Fibroblast of gingiva (primary cell): ENCODE measurements at regions not wholly inside any gene's neighbourhood (a gene's known extent, or its start where the extent isn't known, plus 50 kb on each side); places are given as distances from the start of the nearest gene placed in this dataset.
"Not testable (repeated sequence)": the region's sequence is repeated elsewhere in the genome, so short reads cannot be mapped to it uniquely, and the experiment has no call there.

Source experiments
- DNase-seq: peaks from one replicate; pipeline ENCODE4 v3.0.0-alpha.2; 2011; ENCODE audit warnings: low read depth

DNA sequence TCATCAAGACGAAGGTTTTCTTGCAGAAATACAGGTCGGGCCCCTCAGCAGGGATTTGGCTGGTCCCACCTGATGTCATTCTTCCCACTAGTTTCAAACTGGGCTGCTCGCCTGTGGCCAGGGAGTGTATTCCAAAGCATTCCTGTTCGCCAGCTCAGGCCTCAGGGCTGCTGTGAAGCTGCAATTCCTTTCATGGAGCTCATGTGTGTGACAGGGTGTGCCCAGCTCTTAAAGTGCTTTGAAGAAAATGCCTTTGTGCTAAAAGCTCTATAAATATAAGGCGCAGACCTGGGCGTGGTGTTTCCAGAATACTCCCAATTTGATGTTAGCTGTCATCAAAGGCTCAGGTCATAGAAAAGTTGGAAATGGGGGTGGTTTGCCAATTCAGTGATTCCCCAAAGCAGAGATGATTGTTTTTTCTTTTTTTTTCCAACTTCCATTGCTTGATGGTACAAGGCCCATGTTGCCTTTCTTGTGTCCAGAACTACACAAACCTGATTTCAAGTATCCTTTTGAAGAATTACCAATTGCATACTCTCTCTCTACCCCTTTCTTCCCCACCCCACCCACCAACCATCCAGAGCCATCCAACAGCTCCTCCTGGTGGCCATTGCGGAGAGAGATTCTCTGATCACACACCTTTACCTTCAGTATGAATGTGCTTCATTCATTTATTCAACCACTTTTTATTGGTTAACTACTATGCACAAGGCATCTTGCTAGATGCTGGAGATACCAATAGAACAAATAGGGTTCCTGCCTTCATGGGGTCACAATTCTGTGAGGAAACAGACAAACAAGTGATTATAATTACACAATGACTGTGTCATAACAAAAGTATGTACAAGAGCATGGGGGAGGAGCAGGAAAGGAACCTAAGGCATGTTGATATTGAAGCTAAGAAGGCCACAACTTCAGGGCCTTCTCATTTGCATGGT lies 297.3 kb upstream of the LYZL1 start:
- no peak for DNase-seq

DNA sequence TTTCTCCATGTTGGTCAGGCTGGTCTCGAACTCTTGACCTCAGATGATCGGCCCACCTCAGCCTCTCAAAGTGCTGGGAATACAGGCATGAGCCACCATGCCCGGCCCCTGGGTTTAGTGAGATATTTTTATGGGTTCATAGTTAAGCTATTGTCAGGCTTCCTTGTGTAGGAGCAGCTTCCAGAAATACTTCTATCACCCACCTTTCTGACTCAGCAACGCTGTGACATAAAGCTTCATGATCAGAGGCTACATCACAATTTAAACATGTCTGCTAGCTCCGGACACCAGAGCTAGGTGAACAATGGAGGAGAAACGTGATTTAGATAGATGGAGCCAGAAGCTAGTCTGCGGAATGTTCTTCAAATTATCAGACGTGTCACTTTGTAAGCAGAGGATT lies 295.8 kb upstream of the LYZL1 start:
- no peak for DNase-seq

DNA sequence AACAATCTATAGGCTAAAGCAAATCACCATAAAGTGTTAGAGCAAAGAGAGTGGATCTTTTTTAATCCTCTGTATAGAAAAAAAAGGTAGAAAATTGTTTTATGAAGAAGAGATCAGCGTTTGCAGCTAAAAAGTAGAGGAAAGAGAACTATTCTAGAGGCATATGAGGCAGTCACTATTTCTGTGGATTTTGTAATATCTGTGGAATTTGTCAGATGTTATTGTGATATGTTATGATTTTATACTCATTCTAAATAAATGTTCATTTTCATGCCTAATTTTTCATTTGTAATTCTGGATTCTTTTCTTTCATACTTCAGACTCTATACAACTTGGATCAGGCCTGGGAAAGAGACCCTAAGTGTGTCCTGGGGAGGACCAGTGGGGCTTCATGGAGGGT lies 295.0 kb upstream of the LYZL1 start:
- no peak for DNase-seq

- not testable (repeated sequence) for DNase-seq
These were observed 294.1 kb upstream of the LYZL1 start for GRCh38 chr10:28994802-28995201.

- no peak for DNase-seq
These were observed 293.4 kb upstream of the LYZL1 start for GRCh38 chr10:28995497-28995896.

GRCh38 chr10:28996345-28996744 lies 292.5 kb upstream of the LYZL1 start:
- no peak for DNase-seq

DNA sequence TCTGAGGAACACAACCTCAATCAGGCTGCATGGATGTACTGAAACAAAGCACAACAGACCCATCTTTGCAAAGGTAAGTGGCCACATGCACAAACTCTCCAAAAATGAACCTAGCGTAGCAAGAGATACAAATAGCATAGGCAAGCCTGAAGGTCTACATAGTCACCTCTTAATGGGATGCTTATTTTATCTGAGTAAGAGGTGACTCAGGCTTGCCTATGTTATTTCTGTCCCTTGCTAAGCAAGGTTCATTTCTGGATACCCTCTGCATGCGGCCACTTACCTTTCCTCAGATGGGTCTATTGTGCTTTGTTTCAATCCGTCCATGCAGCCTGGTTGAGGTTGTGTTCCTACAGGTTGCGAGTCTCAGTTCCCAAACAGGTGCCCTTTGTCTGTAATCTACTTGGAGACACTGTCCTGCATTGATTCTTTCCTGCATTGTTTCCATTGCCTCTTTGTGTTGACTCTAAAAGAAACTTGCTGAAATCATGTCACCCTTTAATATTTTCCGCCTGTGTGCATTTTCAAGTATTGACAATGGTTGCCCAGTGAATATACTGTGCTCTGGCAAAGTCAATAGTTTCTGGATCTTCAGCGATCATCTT lies 291.8 kb upstream of the LYZL1 start:
- no peak for DNase-seq

- DNase-seq = no peak
These were observed 291.1 kb upstream of the LYZL1 start for GRCh38 chr10:28997734-28998133.

DNA sequence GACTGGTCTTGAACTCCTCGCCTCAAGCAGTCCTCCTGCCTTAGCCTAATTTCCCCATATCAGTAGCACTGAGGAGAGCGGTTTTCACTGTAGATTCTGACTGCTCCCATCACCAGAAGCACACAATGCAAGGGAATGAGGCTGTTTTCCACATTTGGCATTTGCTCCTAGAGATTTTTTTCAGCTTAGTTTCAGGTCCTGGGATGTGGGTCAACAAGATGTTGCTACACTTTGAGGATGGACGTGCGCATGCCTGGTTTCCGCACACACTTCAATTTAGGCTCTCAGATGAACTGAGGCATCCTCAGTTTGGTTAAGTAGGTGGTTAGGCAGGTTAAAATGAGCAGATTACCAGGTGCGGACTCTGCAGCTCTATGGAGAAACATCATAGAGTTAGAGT lies 287.1 kb upstream of the LYZL1 start:
- DNase-seq = no peak

GRCh38 chr10:29003014-29003413 lies 285.9 kb upstream of the LYZL1 start:
- DNase-seq = not testable (repeated sequence)

DNA sequence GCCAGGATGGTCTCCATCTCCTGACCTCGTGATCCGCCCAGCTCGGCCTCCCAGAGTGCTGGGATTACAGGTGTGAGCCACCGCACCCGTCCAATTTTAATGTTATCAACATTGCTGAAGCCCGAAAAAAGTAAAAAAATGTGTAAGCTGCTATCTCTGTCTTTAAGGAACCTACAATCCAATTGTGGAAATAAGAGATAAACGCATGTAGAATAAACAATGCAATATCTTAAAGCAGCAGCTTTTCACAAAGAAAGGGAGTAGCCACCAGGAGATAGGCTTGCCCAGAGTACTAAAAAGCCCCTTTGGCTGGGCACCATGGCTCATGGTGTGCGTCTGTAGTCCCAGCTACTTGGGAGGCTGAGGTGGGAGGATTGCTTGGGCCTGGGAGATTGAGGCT lies 282.9 kb upstream of the LYZL1 start:
- DNase-seq = no peak

GRCh38 chr10:29007370-29007747 lies 281.5 kb upstream of the LYZL1 start:
- DNase-seq = no peak

- no peak for DNase-seq
These were observed 280.9 kb upstream of the LYZL1 start for GRCh38 chr10:29007748-29008610.

- no peak for DNase-seq
These were observed 279.4 kb upstream of the LYZL1 start for GRCh38 chr10:29009464-29009863.

- no peak for DNase-seq
These were observed 277.4 kb upstream of the LYZL1 start for GRCh38 chr10:29011516-29011915.

DNA sequence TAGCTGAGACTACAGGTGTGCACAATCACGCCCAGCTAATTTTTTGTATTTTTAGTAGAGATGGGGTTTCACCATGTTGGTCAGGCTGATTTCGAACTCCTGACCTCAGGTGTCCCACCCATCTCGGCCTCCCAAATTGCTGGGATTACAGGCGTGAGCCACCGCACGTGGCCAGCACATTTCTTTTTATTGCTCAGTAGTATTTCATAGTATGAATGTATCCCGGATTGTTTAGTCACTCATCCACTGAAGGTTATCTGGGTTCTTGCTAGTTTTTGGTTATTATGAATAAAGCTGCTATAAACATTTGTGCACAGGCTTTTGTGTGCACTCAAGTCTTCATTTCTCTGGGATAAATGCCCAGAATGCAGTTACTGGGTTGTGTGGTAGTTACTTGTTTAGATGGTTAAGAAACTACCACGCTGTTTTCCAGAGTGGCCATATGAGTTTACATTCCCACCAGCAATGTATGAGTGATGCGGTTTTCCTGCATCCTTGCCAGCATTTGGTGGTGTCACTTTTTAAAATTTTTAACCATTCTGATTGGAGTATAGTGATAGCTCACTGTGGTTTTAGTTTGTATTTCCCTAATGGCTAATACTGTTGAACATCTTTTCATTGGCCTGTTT lies 275.8 kb upstream of the LYZL1 start:
- DNase-seq = no peak

GRCh38 chr10:29021591-29021990 lies 267.3 kb upstream of the LYZL1 start:
- no peak for DNase-seq

DNA sequence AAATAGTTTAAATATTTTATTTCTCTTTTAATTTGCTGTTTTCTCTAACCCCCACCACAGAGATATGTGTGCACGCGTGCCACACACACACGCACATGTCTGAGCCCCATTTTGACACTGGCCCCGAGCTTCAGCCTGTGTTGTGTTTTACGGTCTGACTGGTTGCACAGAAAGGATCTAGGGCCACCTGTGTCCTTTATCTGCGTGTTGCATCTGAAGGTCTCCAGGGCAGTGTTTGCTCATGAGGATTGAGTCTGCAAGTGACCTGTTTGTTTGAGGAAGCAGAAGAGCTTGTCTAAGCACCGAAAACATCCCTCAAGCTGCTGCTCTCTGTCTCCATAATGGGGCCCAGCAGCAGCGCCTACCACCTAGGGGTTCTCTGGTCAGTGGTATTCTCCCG lies 266.4 kb upstream of the LYZL1 start:
- DNase-seq = no peak

DNA sequence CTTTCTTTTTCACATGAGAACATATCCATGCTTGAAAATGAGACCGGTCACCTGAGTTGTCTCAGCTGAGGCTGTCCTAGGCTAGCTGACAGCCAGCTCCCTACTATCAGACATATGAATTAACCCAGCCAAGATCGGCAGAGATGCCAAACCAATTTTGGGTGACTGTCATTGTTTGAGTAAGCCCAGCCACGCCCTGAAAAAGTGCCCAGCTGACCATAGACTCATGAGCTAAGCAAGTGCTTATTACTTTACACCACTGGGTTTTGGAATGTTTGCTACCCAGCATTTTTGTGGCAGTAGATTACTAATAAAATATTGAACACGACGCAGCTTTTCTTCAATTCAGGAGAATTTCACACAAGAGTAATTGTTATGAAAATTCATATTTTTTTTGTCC lies 265.2 kb upstream of the LYZL1 start:
- no peak for DNase-seq

DNA sequence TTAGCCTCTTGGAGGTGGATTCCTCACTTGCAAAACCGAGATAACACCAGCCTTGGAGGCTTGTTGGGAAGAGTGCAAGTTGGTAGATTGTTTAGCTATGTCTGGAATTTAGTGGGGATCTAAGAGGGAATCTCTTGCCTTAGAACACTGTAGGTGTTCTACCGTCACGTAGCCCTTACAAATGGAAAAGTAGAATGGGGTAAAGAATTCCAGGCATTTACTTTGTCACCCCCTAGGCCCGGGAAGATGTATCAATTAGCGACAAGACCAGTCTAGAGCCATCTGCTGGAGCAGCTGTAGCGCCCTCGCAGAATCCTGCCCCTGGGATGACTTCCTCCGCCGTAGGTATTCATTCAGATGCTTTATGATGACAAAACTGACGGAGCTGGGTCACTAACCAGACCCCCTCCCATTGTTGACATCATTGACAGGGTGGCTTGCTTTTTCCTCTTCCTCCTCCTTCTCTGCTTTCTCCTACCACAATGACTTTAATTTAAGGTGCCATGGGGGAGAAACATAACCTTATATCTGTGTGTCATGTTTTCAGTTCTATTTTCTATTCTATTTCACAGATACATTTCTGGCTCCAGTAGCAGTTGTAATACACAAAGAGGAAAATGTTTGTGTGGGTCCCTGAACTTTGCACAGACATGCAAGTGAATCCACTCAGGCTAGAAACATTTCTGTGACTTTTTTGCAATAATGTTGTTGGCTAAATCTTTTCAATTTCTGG lies 262.6 kb upstream of the LYZL1 start:
- no peak for DNase-seq

DNA sequence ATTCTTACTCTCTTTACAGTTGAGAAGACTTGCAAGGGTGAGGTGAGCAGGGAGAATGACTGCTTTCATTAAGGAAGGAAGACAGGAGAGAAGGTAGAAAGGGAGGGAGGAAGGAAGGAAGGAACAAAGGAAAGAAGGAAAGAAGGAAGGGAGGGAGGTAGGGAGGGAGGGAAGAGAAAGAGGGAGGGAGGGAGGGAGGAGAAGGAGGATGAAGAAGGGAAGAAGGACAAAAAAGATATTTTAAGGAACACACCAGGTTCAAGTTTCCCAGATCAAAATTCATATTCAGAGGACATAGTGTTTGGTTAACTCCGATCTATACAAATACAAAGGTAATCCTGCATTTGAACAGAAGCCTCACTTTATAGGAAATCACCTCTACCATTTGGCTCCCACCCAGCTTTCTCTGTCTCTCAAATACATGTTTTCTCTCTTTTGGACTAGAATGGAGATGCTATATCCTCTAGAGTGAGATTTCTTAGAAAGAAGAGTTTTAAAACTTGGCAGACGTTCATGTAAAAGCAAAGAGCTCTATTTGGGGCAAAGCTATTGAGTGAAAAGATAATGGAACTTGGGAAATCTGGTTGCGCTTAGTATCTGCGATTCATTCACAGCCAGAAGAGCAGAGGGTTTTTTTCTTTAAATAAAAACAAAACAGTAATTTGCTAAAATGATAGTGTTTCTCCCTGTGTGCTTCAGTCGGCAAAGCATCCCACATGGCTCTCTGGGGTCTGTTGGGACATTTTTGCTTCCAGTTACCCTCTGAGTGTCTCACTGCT lies 261.9 kb upstream of the LYZL1 start:
- no peak for DNase-seq
